ENCODE measurements at regions not wholly inside any gene's neighbourhood (a gene's known extent, or its start where the extent isn't known, plus 50 kb on each side); places are given as distances from the start of the nearest gene placed in this dataset.

DNA sequence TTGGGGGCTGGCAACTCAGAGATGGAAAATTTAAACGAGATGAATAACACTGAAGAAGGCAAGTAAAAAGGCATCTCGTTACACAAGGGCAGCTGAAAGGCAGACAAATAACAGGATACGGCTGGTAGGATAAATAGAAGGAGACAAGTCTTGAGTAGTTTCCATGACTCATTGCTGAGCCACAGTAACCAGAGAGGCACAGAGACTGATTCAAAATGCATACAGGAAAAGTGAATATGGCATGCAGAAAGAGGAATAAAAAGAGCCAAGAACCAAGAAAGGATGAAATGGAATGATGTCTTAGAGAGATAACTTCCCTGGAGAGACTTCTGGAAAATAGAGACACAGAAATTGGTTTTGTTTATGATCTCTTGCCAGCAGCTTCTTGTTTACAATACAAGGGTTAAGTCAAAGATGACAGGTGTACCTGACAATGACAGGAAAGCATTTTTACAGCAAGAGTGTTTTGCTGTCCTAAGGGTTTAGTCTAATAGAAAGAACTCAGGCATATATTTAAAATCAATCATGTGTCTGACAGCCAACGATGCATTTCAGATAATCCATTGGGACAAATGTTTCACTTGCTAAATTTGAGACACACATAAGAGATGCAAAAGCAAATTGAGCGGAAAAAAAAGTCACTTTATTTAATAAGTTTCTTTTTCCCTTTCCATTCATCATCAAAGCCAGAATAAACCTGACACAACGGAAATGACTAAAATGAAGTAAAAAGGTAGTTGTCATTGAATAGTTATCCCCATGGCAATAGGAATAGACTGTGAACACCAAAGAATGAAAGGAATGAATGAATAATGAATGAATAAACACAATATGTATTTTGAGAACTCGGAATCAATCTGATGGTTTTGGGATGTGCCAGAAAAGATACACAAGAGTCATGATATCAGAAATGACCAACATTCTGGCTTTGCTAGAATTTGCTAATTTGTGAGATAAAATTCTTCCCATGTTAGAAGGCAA, 68.0 kb upstream of the KCNQ5 start:
- TF ChIP-seq, protein P1, sequence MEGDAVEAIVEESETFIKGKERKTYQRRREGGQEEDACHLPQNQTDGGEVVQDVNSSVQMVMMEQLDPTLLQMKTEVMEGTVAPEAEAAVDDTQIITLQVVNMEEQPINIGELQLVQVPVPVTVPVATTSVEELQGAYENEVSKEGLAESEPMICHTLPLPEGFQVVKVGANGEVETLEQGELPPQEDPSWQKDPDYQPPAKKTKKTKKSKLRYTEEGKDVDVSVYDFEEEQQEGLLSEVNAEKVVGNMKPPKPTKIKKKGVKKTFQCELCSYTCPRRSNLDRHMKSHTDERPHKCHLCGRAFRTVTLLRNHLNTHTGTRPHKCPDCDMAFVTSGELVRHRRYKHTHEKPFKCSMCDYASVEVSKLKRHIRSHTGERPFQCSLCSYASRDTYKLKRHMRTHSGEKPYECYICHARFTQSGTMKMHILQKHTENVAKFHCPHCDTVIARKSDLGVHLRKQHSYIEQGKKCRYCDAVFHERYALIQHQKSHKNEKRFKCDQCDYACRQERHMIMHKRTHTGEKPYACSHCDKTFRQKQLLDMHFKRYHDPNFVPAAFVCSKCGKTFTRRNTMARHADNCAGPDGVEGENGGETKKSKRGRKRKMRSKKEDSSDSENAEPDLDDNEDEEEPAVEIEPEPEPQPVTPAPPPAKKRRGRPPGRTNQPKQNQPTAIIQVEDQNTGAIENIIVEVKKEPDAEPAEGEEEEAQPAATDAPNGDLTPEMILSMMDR (conservative IDR thresholded peaks at IDR 0.05; ENCODE audit: low read length): no peak
- peak; percentile 87 for DNase-seq (ENCODE audit: low read depth)
- peak overlapping the region; percentile 3; the same call in 1 of the 2 replicates for H3K4me3 ChIP-seq (ENCODE audit: low read length)

DNA sequence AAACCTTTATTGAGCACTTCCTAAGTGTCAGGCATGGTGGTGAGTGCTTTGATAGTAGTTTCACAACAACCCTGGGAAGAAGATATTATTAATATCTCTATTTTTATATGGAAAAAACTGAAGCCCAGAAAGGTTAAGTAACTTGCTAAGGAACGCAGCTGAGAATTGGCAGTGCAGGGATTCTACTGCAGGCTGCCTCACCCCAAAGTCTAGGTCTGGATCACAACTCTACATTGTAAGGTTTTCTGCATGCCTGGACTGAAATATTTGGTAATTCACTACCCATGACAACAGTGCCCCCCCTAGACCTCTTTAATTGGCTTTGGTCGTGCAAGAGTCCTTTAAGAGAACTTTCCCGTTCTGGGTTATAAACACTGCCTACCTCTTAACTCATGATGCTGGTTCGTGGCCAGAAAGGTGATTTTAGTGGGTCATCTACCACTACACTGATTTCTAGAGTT, 67.1 kb upstream of the KCNQ5 start:
- H3K4me3 ChIP-seq (ENCODE audit: low read length): no peak overlapping the region
- peak; percentile 59 for DNase-seq (ENCODE audit: low read depth)
- TF ChIP-seq, protein P1 (conservative IDR thresholded peaks at IDR 0.05; ENCODE audit: low read length): no peak

DNA sequence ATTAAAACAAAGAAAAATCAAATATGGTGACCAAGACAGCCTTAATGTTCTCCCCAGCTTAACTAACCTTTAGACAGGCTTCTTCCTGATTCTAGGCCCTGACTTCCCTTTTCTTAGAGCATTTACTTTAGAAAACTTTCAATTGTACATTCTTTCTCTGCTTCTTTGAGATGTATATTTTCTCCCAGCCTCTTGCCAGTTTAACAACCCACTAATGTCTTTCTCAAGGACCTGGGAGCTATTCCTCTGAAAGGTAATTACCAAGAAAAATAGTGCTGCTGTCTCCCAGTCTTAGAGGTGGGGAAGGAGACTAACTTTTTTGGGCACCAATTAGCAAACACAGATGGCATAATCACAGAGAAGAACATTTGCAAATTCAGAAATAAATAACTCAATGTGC, 62.8 kb upstream of the KCNQ5 start:
- no peak for DNase-seq (ENCODE audit: low read depth)
- TF ChIP-seq, protein P1 (conservative IDR thresholded peaks at IDR 0.05; ENCODE audit: low read length): no peak
- H3K4me3 ChIP-seq (ENCODE audit: low read length): no peak overlapping the region

DNA sequence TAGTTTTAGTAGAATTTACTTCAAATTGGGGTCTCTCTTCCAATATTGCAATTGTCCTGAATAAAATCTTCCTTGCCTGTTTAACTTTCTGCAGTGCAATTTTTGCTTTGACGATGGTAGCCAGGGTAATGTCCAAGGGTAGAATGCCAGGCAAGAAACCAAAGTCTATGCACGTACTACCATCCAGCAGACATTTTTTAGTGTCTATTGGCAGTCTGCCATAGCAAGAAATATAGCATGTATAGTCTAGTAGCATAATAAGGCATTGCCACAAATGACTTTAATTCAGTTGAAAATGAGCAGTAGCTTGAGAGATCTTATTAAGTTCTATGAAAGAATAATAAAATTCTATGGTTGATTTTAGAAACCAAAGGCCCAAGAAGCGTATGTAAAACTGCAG, 62.3 kb upstream of the KCNQ5 start:
- TF ChIP-seq, protein P1 (conservative IDR thresholded peaks at IDR 0.05; ENCODE audit: low read length): no peak
- no peak for DNase-seq (ENCODE audit: low read depth)
- H3K4me3 ChIP-seq (ENCODE audit: low read length): no peak overlapping the region

DNA sequence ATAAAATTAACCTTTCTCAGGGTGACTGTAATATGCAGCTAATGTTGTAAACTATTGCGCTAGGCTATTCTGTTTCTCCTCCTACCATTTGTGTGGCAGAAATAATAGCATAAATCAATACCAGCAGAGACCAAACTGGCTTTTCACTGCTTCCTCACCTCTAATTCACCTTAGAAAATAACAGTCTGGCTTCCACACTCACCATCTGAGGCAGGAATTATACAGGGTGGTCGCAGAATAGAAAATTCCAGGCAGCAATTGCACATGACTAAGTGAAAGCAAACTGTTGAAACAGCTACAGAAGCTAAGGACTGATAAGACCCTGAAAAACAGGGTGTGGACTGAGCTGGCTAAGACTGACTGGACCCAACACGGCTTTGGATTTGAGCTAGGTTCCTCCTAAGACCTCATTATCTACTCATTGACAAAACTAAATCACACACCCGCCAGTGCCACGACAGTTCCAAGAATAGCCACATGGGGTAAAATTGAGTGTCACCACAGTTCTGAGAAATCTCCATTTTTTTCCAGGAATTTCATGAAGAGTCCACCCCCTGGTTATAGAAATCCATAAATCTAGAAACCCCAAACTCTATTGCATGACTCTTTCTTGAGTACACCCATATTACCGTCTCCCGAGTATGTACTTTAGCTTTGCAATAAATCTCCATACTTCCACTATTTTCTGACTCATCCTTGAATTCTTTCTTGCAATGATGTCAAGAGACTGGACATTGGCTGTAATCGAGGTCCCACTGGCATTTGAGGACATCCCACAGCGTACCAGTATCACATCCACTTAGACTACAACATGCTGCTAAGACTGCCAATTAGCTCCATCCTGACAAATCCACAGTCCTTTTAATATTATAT, 60.9 kb upstream of the KCNQ5 start:
- peak overlapping the region; percentile 14 for H3K4me3 ChIP-seq (ENCODE audit: low read length)
- DNase-seq (ENCODE audit: low read depth): peak; percentile 74
- TF ChIP-seq, protein P1 (conservative IDR thresholded peaks at IDR 0.05; ENCODE audit: low read length): peak; percentile 36

DNA sequence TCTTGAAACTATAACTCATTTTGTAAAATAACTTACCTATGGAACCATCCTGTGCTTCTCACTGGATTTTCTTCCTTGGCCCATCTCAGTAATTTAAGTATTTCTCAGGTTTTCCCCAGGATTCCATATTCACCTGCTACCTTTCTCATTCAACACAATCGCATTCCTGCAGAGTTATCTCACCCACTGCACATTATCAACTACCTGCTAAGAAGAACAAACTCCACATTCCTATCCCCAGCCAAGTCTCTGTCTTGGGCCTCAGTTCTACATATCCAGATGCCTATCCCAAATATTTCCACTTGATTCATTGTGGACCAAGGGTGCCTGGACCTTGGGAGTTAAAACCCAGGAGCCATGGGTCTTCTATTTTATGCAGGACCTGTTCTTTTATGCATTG, 60.2 kb upstream of the KCNQ5 start:
- no peak for DNase-seq (ENCODE audit: low read depth)
- TF ChIP-seq, protein P1 (conservative IDR thresholded peaks at IDR 0.05; ENCODE audit: low read length): no peak
- no peak overlapping the region for H3K4me3 ChIP-seq (ENCODE audit: low read length)

All from AG10803 (cell line).